ENCODE measurements at regions not wholly inside any gene's neighbourhood (a gene's known extent, or its start where the extent isn't known, plus 50 kb on each side); places are given as distances from the start of the nearest gene placed in this dataset.
A peak's percentile ranks its signal among the peaks of the same experiment; 100 is the strongest.

GRCh38 chr6:15977050-15977449, 151.8 kb upstream of the MYLIP start:
- no peaks in the 10 kb centered on the region for H3K36me3 Mint-ChIP-seq (ENCODE audit: insufficient read depth)
- peaks cover 0 to 11% of the 10 kb centered on the region in 2 donors for H3K27me3 Mint-ChIP-seq
- H3K9me3 Mint-ChIP-seq, result peaks cover 4 to 8% of the 10 kb centered on the region in 2 donors
- ATAC-seq (replicated peaks) (no peak), DNase-seq (no peak)
- no peak overlapping the region for H3K4me3 Mint-ChIP-seq
- no peaks in the 10 kb centered on the region for H3K4me1 Mint-ChIP-seq (ENCODE audit: low read depth in 2 of 2)
- H3K27ac Mint-ChIP-seq, result no peak overlapping the region

- Mint-ChIP-seq H3K27me3 (no peaks in the 10 kb centered on the region), H3K4me3 (no peak overlapping the region), H3K27ac (no peak overlapping the region), H3K4me1 (ENCODE audit: low read depth in 2 of 2) (no peaks in the 10 kb centered on the region), H3K36me3 (ENCODE audit: insufficient read depth) (no peaks in the 10 kb centered on the region), H3K9me3 (peaks cover 4 to 8% of the 10 kb centered on the region in 2 donors)
- no peak for DNase-seq
- no peak for ATAC-seq (replicated peaks)
Observed at GRCh38 chr6:15974817-15975216, 154.1 kb upstream of the MYLIP start.

- ATAC-seq (replicated peaks), result no peak
- H3K27me3 Mint-ChIP-seq, result peaks cover 0 to 9% of the 10 kb centered on the region in 2 donors
- H3K4me3 Mint-ChIP-seq, result no peak overlapping the region
- H3K9me3 Mint-ChIP-seq, result peaks cover 4 to 8% of the 10 kb centered on the region in 2 donors
- H3K36me3 Mint-ChIP-seq (ENCODE audit: insufficient read depth), result no peaks in the 10 kb centered on the region
- no peak overlapping the region for H3K27ac Mint-ChIP-seq
- DNase-seq, result no peak
- no peaks in the 10 kb centered on the region for H3K4me1 Mint-ChIP-seq (ENCODE audit: low read depth in 2 of 2)
Observed at GRCh38 chr6:15970517-15970916, 158.4 kb upstream of the MYLIP start.

- Mint-ChIP-seq H3K36me3 (ENCODE audit: insufficient read depth) (no peaks in the 10 kb centered on the region), H3K27ac (no peak overlapping the region), H3K4me1 (ENCODE audit: low read depth in 2 of 2) (no peaks in the 10 kb centered on the region), H3K4me3 (no peak overlapping the region), H3K9me3 (peaks cover 4 to 8% of the 10 kb centered on the region in 2 donors), H3K27me3 (peaks cover 0 to 9% of the 10 kb centered on the region in 2 donors)
- no peak for ATAC-seq (replicated peaks)
- no peak for DNase-seq
Observed at GRCh38 chr6:15969236-15969778, 159.6 kb upstream of the MYLIP start.

GRCh38 chr6:15968519-15968918, 160.4 kb upstream of the MYLIP start:
- Mint-ChIP-seq H3K27me3 (peaks cover 0 to 9% of the 10 kb centered on the region in 2 donors), H3K4me3 (no peak overlapping the region), H3K36me3 (ENCODE audit: insufficient read depth) (no peaks in the 10 kb centered on the region), H3K4me1 (ENCODE audit: low read depth in 2 of 2) (no peaks in the 10 kb centered on the region), H3K9me3 (peaks cover 1 to 2% of the 10 kb centered on the region in 2 donors), H3K27ac (no peak overlapping the region)
- ATAC-seq (replicated peaks), result no peak
- no peak for DNase-seq

GRCh38 chr6:15966000-15966520, 162.8 kb upstream of the MYLIP start:
- Mint-ChIP-seq H3K27me3 (peaks cover 0 to 9% of the 10 kb centered on the region in 2 donors), H3K4me1 (ENCODE audit: low read depth in 2 of 2) (peaks cover 6 to 16% of the 10 kb centered on the region in 2 donors), H3K36me3 (ENCODE audit: insufficient read depth) (peaks cover 3% of the 10 kb centered on the region), H3K9me3 (no peaks in the 10 kb centered on the region), H3K27ac (no peak overlapping the region), H3K4me3 (no peak overlapping the region)
- DNase-seq (no peak), ATAC-seq (replicated peaks) (no peak)

- DNase-seq, result no peak
- ATAC-seq (replicated peaks), result no peak
Observed at GRCh38 chr6:15962449-15962764, 166.5 kb upstream of the MYLIP start.

GRCh38 chr6:15961635-15962448, 167.0 kb upstream of the MYLIP start:
- no peak overlapping the region for H3K4me3 Mint-ChIP-seq
- DNase-seq, result no peak
- peaks cover 3% of the 10 kb centered on the region for H3K36me3 Mint-ChIP-seq (ENCODE audit: insufficient read depth)
- H3K27ac Mint-ChIP-seq, result peak overlapping the region; percentile 57 to 70
- no peaks in the 10 kb centered on the region for H3K9me3 Mint-ChIP-seq
- H3K27me3 Mint-ChIP-seq, result peaks cover 0 to 4% of the 10 kb centered on the region in 2 donors
- peaks cover 6 to 19% of the 10 kb centered on the region in 2 donors for H3K4me1 Mint-ChIP-seq (ENCODE audit: low read depth in 2 of 2)
- no peak for ATAC-seq (replicated peaks)

More at GRCh38 chr6:15962449-15962764, 166.5 kb upstream of the MYLIP start:
- H3K27me3 Mint-ChIP-seq, result peaks cover 0 to 3% of the 10 kb centered on the region in 2 donors
- peak overlapping the region; percentile 57 to 70 for H3K27ac Mint-ChIP-seq
- peaks cover 3% of the 10 kb centered on the region for H3K36me3 Mint-ChIP-seq (ENCODE audit: insufficient read depth)
- H3K4me1 Mint-ChIP-seq (ENCODE audit: low read depth in 2 of 2), result peaks cover 6 to 16% of the 10 kb centered on the region in 2 donors
- H3K4me3 Mint-ChIP-seq, result no peak overlapping the region
- no peaks in the 10 kb centered on the region for H3K9me3 Mint-ChIP-seq

- H3K4me3 Mint-ChIP-seq, result no peak overlapping the region
- H3K27me3 Mint-ChIP-seq, result peaks cover 0 to 4% of the 10 kb centered on the region in 2 donors
- peaks cover 12 to 28% of the 10 kb centered on the region in 2 donors for H3K4me1 Mint-ChIP-seq (ENCODE audit: low read depth in 2 of 2)
- H3K36me3 Mint-ChIP-seq (ENCODE audit: insufficient read depth), result peaks cover 3% of the 10 kb centered on the region
- ATAC-seq (replicated peaks) (no peak), DNase-seq (no peak)
- no peak overlapping the region for H3K27ac Mint-ChIP-seq
- no peaks in the 10 kb centered on the region for H3K9me3 Mint-ChIP-seq
Observed at GRCh38 chr6:15960740-15961634, 167.9 kb upstream of the MYLIP start.

- peaks cover 0 to 4% of the 10 kb centered on the region in 2 donors for H3K27me3 Mint-ChIP-seq
- no peak for ATAC-seq (replicated peaks)
- no peak overlapping the region for H3K27ac Mint-ChIP-seq
- H3K4me1 Mint-ChIP-seq (ENCODE audit: low read depth in 2 of 2), result peaks cover 21 to 26% of the 10 kb centered on the region in 2 donors
- no peaks in the 10 kb centered on the region for H3K36me3 Mint-ChIP-seq (ENCODE audit: insufficient read depth)
- no peak for DNase-seq
- H3K4me3 Mint-ChIP-seq, result no peak overlapping the region
- H3K9me3 Mint-ChIP-seq, result no peaks in the 10 kb centered on the region
Observed at GRCh38 chr6:15957655-15958169, 171.2 kb upstream of the MYLIP start.

- Mint-ChIP-seq H3K9me3 (no peaks in the 10 kb centered on the region), H3K27ac (peak overlapping the region in 1 of 2 donors; percentile 82), H3K4me1 (ENCODE audit: low read depth in 2 of 2) (peaks cover 14 to 19% of the 10 kb centered on the region in 2 donors), H3K36me3 (ENCODE audit: insufficient read depth) (no peaks in the 10 kb centered on the region), H3K4me3 (peak overlapping the region in 1 of 2 donors; percentile 50), H3K27me3 (peaks cover 0 to 4% of the 10 kb centered on the region in 2 donors)
- ATAC-seq (replicated peaks), result no peak
- DNase-seq, result no peak
Observed at GRCh38 chr6:15956205-15957106, 172.4 kb upstream of the MYLIP start.

GRCh38 chr6:15955484-15955883, 173.4 kb upstream of the MYLIP start:
- ATAC-seq (replicated peaks) (no peak), DNase-seq (no peak)
- Mint-ChIP-seq H3K9me3 (no peaks in the 10 kb centered on the region), H3K4me3 (no peak overlapping the region), H3K36me3 (ENCODE audit: insufficient read depth) (no peaks in the 10 kb centered on the region), H3K4me1 (ENCODE audit: low read depth in 2 of 2) (peaks cover 14 to 19% of the 10 kb centered on the region in 2 donors), H3K27ac (peak overlapping the region in 1 of 2 donors; percentile 82), H3K27me3 (peaks cover 0 to 4% of the 10 kb centered on the region in 2 donors)
